GM18502 (cell line): ENCODE measurements at regions not wholly inside any gene's neighbourhood (a gene's known extent, or its start where the extent isn't known, plus 50 kb on each side); places are given as distances from the start of the nearest gene placed in this dataset.
"Not testable (repeated sequence)": the region's sequence is repeated elsewhere in the genome, so short reads cannot be mapped to it uniquely, and the experiment has no call there.

Experiments used
- ATAC-seq: cut with Tn5 transposase; IDR thresholded peaks from one replicate; pipeline ENCODE4 v1.9.1; 2021; ENCODE audit warnings: mild to moderate bottlenecking; ENCODE audit not compliant: unreplicated experiment, poor library complexity

DNA sequence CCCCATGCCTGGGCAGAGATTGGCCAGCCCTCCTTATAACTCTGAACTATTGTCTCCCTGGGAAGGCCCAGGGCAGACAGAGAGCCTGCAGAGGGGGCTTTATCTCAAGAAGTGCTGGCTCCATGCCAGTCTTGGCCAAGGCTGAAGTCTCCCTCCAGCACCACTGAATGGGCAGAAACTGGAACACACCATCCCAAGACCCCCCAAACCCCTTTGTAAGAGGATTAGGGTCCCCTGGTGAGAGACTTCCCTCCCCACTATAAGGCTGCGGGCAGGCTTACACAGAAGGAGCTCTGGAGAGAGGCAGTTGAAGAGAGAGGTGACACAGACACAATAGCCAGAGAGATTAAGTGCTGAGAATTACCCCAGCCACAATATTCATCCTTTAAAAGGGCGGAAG lies 97.2 kb downstream of the NAV1 start:
- no peak for ATAC-seq

GRCh38 chr1:201636510-201636971 lies 97.6 kb downstream of the NAV1 start:
- no peak for ATAC-seq

- no peak for ATAC-seq
Measured at GRCh38 chr1:201637282-201638079, 98.6 kb downstream of the NAV1 start.

DNA sequence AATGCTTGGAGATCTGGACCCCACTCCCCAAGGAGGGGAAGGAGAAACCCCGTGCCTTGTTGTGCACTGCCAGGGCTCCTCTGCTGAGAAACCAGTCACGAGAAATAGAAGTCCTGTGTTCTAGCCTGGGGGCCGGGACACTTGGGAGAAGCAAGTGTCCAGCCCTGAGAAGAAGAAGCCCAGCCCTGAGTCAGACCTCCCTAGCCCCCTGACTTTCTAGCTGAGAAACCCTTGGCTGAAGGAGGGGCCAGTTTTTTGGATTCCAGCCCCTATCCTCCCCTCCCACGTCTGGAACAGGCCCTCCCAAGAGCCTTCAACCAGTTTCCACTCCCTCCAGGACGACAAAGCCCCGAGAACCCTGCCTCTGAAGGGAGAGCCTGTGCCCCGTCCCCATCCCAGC lies 100.5 kb downstream of the NAV1 start:
- ATAC-seq: no peak

- no peak for ATAC-seq
Measured at GRCh38 chr1:201639826-201640225, 100.9 kb downstream of the NAV1 start.

GRCh38 chr1:201640624-201641023 lies 101.7 kb downstream of the NAV1 start:
- ATAC-seq: no peak

DNA sequence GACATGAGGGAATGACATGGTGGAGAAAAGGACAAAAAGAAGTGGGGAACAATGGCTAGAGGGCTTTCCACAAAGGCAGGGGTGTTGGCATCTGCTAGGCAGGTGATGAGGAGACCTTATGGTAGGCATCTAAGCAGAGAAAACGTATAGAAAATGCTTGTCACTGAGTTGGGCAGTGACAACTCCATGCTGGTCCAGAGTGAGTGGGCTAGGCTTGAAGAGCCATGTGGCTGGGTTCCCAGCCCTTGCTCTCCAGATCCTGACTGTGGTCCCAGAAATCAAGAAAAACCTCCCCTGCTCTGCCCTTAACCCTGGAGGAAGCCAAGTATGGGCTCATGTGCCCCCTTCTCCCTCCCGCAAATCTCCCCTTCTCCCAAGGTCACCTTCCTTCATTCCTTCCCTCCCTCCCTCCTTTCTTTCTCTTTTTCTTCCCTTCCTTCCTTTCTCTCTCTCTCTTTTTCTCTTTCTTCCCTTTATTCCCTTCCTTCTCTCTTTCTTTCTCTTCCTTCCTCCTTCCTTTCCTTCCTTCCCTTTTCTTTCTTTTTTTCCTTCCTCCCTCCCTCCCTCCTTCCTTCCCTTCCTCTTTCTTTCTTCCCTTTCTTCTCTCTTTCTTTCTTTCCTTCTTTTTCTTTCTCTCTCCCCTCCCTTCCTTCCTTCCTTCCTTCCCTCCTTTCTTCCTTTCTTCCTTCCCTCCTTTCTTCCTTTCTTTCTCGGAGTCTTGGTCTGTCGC lies 102.8 kb downstream of the NAV1 start:
- no peak for ATAC-seq

- ATAC-seq: no peak
Measured at GRCh38 chr1:201643835-201644104, 104.8 kb downstream of the NAV1 start.

DNA sequence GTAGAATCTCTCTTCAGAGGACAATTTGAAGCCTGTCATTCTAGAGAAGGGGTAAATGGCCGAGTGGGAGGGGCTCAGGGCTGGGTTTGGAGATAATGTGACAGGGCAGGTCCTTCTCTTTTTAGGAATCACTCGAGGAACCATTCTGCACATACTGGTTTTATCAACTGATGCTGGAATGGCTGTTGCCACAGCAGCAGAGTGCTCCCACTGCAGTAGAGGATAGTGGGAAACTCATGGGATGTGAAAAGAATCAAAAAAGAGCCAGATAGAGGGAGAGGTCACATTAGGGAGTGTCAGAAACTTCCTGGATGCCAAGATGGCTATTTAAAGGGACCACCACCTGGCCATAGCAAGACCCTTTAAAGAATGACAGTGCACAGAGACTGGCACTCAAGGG lies 105.3 kb downstream of the NAV1 start:
- no peak for ATAC-seq

- ATAC-seq: not testable (repeated sequence)
Measured at GRCh38 chr1:201645000-201645399, 106.1 kb downstream of the NAV1 start.

- no peak for ATAC-seq
Measured at GRCh38 chr1:201645956-201646355, 107.0 kb downstream of the NAV1 start.

- ATAC-seq: no peak
Measured at GRCh38 chr1:201646411-201647022, 107.6 kb downstream of the NAV1 start.

DNA sequence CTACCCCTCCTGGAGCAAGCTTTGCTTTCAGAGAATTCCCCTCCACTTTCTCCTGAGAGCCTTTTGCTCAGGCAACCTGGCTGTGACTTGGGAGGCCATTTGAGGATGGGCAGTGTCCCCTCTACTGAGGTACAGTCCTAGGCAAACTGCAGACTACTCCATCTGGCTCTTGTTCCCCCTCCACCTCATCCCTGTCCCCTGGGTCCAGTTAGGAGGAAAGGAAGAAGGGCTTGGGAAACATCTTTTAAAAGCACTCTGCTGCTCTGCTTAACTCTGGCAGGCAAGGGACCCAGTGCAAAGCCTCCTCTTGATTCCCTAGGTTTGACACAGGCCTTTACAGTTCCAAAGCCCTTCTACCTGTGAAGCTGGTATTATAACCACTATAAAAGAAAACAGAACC lies 108.2 kb downstream of the NAV1 start:
- no peak for ATAC-seq

GRCh38 chr1:201647722-201648065 lies 108.8 kb downstream of the NAV1 start:
- no peak for ATAC-seq

GRCh38 chr1:201648066-201648906 lies 109.4 kb downstream of the NAV1 start:
- no peak for ATAC-seq

DNA sequence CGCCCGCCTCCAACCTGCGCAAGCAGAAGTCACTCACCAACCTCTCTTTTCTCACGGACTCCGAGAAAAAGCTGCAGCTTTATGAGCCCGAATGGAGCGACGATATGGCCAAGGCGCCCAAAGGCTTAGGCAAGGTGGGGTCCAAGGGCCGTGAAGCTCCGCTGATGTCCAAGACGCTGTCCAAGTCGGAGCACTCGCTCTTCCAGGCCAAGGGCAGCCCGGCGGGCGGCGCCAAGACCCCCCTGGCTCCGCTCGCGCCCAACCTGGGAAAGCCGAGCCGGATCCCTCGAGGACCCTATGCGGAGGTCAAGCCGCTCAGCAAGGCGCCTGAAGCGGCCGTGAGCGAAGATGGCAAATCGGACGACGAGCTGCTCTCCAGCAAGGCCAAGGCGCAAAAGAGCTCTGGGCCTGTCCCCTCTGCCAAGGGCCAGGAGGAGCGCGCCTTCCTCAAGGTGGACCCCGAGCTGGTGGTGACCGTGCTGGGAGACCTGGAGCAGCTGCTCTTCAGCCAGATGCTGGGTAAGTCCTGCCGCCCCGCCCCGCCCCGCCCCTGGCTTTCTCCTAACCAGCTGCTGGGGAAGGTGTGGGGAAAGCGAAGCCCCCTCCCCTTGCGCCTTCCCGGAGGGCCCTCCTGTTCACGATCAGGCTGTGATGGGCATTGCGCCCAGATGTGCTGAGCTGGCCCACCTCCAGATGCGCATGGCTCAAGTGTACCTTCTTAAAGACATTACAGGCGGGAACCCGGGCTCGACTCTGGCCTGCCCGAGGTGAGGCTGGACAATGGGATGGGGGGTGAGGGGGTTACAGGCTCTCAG lies 110.2 kb downstream of the NAV1 start:
- no peak for ATAC-seq

- no peak for ATAC-seq
Measured at GRCh38 chr1:201649761-201650622, 111.1 kb downstream of the NAV1 start.

- ATAC-seq: no peak
Measured at GRCh38 chr1:201650623-201650933, 111.7 kb downstream of the NAV1 start.

DNA sequence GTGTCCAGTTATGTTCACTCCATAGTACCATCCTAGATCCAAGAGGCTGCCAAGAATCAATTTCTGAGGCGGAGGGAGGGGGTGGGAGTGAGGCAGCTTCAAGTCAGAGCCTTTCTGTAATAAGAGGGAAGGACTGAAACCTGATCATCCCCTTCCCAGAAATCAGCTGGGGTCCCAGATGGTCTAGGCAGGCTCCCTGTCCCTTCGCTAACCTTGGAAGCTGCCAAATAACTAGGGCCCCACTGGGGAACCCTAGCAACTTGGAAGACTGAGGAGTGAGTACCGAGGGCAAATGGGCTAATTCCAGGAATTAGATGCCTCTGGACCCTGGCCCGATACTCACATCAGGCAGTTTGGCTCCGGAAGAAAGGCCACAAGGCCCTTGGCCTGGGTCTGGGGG lies 113.3 kb downstream of the NAV1 start:
- ATAC-seq: no peak
